ENCODE measurements at regions not wholly inside any gene's neighbourhood (a gene's known extent, or its start where the extent isn't known, plus 50 kb on each side); places are given as distances from the start of the nearest gene placed in this dataset.
"Not testable (repeated sequence)": the region's sequence is repeated elsewhere in the genome, so short reads cannot be mapped to it uniquely, and the experiment has no call there.

- DNase-seq (ENCODE audit: low read depth), result no peak
These were observed 86.3 kb upstream of the PHLPP1 start for GRCh38 chr18:62629031-62629430.

- no peak for DNase-seq (ENCODE audit: low read depth)
These were observed 84.2 kb upstream of the PHLPP1 start for GRCh38 chr18:62631173-62631572.

GRCh38 chr18:62632788-62633455 is 82.4 kb upstream of the PHLPP1 start:
- no peak for DNase-seq (ENCODE audit: low read depth)

- DNase-seq (ENCODE audit: low read depth), result no peak
These were observed 80.9 kb upstream of the PHLPP1 start for GRCh38 chr18:62634458-62634857.

GRCh38 chr18:62634979-62635630 is 80.2 kb upstream of the PHLPP1 start:
- no peak for DNase-seq (ENCODE audit: low read depth)

GRCh38 chr18:62637403-62637802 is 77.9 kb upstream of the PHLPP1 start:
- DNase-seq (ENCODE audit: low read depth), result no peak

- peak; percentile 33 for DNase-seq (ENCODE audit: low read depth)
These were observed 77.3 kb upstream of the PHLPP1 start for GRCh38 chr18:62637807-62638687.

GRCh38 chr18:62643181-62643580 is 72.2 kb upstream of the PHLPP1 start:
- DNase-seq (ENCODE audit: low read depth), result no peak

GRCh38 chr18:62644773-62645172 is 70.6 kb upstream of the PHLPP1 start:
- DNase-seq (ENCODE audit: low read depth), result no peak

GRCh38 chr18:62647179-62647578 is 68.2 kb upstream of the PHLPP1 start:
- DNase-seq (ENCODE audit: low read depth), result no peak

GRCh38 chr18:62648045-62648678 is 67.2 kb upstream of the PHLPP1 start:
- no peak for DNase-seq (ENCODE audit: low read depth)

- DNase-seq (ENCODE audit: low read depth), result no peak
These were observed 63.9 kb upstream of the PHLPP1 start for GRCh38 chr18:62651276-62652056.

GRCh38 chr18:62652057-62652629 is 63.2 kb upstream of the PHLPP1 start:
- DNase-seq (ENCODE audit: low read depth), result not testable (repeated sequence)

- no peak for DNase-seq (ENCODE audit: low read depth)
These were observed 59.7 kb upstream of the PHLPP1 start for GRCh38 chr18:62655520-62656219.

GRCh38 chr18:62658028-62658427 is 57.3 kb upstream of the PHLPP1 start:
- no peak for DNase-seq (ENCODE audit: low read depth)

- DNase-seq (ENCODE audit: low read depth), result no peak
These were observed 55.6 kb upstream of the PHLPP1 start for GRCh38 chr18:62659698-62660097.

GRCh38 chr18:62660691-62661090 is 54.6 kb upstream of the PHLPP1 start:
- DNase-seq (ENCODE audit: low read depth), result no peak

GRCh38 chr18:62663731-62664336 is 51.5 kb upstream of the PHLPP1 start:
- DNase-seq (ENCODE audit: low read depth), result no peak

GRCh38 chr18:62664414-62664813 is 50.9 kb upstream of the PHLPP1 start:
- DNase-seq (ENCODE audit: low read depth), result no peak

GRCh38 chr18:62665188-62665587 is 50.2 kb upstream of the PHLPP1 start:
- no peak for DNase-seq (ENCODE audit: low read depth)

All from activated T-cell treated with anti-CD3 and anti-CD28 coated beads for 1 hour (primary cell).